Astrocyte (in vitro differentiated cells and primary cell): ENCODE measurements at regions not wholly inside any gene's neighbourhood (a gene's known extent, or its start where the extent isn't known, plus 50 kb on each side); places are given as distances from the start of the nearest gene placed in this dataset.

Experiments
- CTCF ChIP-seq: IDR thresholded peaks from 2 replicates; pipeline ENCODE4 v1.5.1; 2011; ENCODE audit warnings: low read depth, mild to moderate bottlenecking, inconsistent platforms, low read length, moderate library complexity; ENCODE audit not compliant: insufficient read depth
- EZH2 ChIP-seq: IDR thresholded peaks from 2 replicates; pipeline ENCODE4 v1.6.1; 2012; ENCODE audit warnings: mild to moderate bottlenecking, low read length, inconsistent platforms; ENCODE audit not compliant: insufficient read depth

GRCh38 chr11:131122448-131122847, 206.2 kb upstream of the SNX19 start:
- TF ChIP-seq CTCF (no peak), EZH2 (no peak)
